B cell (primary cell): ENCODE measurements at regions not wholly inside any gene's neighbourhood (a gene's known extent, or its start where the extent isn't known, plus 50 kb on each side); places are given as distances from the start of the nearest gene placed in this dataset.

Source experiments
- CTCF ChIP-seq: fragments of 200-600 bp; IDR thresholded peaks from one replicate; pipeline ENCODE4 v1.8.0; 2022; ENCODE audit warnings: antibody characterized with exemption, mild to moderate bottlenecking
- EZH2 ChIP-seq: IDR thresholded peaks from 2 replicates; pipeline ENCODE4 v1.6.1; 2012; ENCODE audit warnings: borderline replicate concordance, low read depth, mild to moderate bottlenecking, moderate library complexity, low read length; ENCODE audit not compliant: insufficient read depth, poor library complexity, severe bottlenecking

- TF ChIP-seq CTCF: no peak
- no peak for TF ChIP-seq EZH2
Measured at GRCh38 chr2:19035238-19035637, 323.2 kb downstream of the OSR1 start.
